Stimulated activated CD8-positive, alpha-beta memory T cell treated with anti-CD3 and anti-CD28 coated beads, Interleukin-7, amount 100 ng/mL, for 24 hours (primary cell): ENCODE measurements at regions not wholly inside any gene's neighbourhood (a gene's known extent, or its start where the extent isn't known, plus 50 kb on each side); places are given as distances from the start of the nearest gene placed in this dataset.
"Not testable (repeated sequence)": the region's sequence is repeated elsewhere in the genome, so short reads cannot be mapped to it uniquely, and the experiment has no call there.

Experiments used
- DNase-seq: peaks from one replicate; pipeline ENCODE4 v3.0.0-alpha.2; 2020; ENCODE audit warnings: low read depth

DNA sequence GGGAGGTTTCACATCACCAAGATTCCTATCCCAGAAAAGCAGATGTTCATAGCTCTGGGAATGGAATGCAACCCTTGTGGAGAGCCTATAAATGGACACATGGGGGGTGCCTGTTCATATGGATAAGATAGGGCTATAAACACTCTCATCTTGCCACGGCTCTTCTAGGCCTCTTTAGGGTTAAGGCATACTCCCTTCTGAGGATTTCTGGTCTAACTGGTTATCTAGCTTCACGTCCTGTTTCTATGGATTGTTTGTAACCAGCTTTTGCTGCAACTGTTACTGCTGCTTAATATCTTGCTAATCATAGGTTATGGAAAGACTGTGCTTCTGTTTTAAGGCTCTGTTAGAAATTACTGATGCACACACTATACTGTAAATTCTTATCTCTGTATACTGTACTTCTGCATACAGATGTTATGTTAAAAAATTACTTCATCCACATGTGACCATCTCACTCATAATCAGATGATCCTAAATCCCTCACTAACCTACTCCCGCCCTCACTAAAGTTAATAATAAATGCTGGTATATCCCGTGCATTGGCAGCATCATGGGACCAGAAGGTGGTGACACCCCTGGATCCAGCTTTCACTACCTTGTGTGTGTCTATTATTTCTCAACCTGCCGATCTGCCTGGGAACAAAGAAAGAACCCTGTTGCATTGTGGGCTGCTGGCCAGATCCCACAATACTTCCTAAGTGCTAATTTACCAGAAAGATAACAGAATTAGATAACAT lies 68.7 kb downstream of the PRKAB2 start:
- DNase-seq = not testable (repeated sequence)

DNA sequence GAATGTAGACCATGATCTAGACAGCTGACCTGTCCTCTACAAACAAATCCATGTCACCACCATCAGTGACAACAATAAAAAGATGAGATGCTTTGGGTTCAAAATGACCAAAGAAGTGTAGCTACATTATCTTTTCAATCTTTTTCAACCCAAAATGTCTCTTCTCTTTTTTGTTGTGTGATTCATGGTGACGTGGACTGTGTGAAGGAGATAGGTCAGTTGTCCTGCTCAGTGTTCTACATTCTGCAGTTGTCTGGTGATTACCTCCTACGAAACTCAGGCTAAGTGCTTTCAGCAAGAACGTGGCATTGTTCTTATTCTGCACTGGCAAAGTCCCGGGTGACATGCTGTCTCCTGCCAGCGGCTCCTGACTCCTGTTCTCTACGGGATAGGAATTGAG lies 73.1 kb downstream of the PRKAB2 start:
- DNase-seq = no peak

DNA sequence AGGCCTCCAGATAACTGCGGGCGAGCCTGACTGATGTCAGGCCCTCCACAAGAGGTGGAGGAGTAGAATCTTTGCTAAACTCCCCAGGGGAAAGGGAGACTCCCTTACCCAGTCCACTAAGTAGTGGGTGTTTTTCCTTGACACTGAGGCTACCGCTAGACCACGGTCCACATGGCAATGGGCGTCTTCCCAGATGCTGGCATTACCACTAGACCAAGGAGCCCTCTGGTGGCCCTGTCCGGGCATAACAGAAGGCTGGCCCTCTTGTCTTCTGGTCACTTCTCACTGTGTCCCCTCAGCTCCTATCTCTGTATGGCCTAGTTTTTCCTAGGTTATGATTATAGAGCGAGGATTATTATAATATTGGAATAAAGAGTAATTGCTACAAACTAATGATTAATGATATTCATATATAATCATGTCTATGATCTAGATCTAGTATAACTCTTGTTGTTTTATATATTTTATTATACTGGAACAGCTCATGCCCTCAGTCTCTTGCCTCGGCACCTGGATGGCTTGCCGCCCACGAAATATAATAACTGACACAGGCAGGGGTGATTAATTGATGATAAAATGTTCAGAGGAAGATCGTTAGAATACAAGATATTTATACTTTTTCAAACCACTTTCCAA lies 73.8 kb downstream of the PRKAB2 start:
- not testable (repeated sequence) for DNase-seq

DNA sequence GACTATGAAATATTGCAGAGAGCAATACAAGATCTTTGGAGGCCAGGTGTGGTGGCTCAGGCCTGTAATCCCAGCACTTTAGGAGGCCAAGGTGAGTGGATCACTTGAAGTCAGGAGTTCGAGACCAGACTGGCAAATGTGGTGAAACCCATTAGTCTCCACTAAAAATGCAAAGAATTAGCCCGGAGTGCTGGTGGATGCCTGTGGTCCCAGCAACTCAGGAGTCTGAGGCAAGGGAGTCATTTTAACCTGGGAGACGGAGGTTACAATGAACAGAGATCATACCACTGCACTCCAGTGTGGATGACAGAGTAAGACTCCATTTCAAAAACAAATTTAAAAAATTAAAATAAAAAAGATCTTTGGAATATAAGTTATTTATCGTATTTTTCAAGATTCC lies 76.6 kb downstream of the PRKAB2 start:
- DNase-seq = no peak

DNA sequence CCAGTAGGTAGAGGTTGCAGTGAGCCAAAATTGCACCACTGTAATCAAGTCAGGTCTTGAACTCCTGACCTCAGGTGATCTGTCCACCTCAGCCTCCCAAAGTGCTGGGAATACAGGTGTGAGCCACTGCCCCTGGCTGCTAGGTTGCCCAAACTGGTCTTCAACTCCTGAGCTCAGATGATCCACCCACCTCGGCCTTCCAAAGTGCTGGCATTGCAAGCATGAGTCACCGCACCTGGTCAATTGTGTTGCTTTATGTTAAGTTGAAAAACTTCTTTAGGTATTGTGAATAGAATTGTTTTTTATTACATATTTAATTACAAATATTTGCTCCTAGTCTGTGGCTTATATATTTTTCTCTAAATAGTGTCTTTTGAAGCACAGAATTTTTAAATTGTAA lies 80.5 kb downstream of the PRKAB2 start:
- no peak for DNase-seq

DNA sequence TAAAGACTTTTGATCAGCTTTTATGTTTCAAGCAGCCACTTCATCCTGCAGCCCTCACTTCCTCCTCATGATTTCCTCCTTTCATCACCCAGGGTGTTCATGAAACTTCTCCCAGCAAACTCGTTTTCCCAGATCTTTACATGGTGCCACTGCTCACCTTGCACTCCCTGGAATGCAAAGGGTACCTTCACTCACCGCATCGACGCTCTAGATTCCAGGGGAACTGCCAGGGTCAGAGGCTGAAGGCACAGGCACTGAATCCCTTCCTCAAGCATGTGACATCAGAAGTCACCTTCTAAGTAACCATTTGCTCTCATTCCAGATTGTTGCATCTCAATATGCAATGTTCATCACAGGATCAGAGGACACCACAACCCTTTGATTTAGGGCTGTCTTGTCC lies 82.8 kb downstream of the PRKAB2 start:
- no peak for DNase-seq

DNA sequence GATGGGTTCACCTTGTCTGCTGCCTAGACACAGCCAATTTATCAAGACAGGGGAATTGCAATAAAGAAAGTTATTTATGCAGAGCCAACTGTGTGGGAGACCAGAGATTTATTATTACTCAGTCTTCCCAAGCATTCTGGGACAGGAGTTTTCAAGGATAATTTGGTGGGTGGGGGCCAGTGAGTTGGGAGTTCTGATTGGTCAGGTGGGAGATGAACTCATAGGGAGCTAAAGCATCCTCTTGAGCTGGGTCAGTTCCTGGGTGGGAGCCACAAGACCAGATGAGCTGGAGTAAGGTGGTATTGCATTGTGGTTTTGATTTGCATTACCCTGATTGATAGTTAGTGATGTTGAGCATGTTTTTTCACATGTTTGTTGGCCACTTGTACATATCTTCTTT lies 86.1 kb downstream of the PRKAB2 start:
- no peak for DNase-seq

DNA sequence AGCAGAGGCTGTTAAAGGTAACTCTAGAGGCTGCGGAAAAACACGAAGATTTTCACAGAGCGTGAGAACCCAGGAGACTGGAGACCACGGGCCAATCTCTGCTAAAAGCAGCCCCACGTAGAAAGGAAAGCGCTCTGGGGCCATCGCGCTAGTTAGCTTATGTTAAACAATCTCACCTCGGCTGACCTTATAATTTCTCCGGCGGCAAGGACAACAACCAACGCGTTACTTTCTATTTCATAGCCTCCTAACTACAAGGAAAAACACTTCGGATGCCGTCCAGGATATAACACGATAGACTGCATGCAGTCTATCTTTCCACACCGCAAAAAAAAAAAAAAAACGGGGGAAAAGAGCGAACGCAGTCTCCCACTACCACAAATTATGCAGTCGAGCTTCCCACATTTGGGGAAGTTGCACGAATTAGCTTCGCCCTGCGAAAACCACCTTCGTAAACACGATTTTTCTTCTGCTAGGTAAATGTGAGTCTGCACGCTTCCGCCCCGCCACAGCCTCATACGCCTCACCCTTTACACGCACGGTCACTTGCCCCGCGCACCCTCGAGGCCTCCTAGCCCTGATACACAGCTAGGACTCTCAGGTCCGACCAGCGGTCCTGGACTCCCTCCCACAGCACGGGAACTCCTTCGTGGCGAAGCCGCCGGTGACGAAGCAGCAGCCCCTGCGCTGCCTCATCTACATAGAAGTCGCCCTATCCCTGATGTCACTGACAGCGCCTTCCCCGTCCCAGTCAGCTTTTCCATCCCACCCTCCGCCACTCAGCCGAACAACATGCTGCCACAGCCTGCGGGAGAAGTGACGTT lies 87.8 kb downstream of the PRKAB2 start:
- DNase-seq = peak; percentile 65

DNA sequence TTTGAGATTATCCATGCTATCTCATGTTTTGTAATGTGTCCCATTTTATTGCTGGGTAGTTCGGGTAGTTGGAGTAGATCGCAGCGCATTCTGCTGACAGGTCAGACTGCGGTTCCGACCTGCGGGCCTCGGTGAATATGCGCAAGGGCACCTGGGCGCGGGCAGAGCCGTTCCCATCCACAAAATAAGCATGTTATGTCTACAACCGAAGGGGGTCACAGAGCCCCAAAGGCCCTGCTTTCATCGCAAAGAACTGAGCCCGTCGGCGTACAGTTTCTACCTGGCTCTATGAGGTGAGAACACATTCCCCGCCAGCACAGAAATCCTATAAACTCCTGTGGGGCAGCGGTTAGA lies 88.4 kb downstream of the PRKAB2 start:
- DNase-seq = no peak

DNA sequence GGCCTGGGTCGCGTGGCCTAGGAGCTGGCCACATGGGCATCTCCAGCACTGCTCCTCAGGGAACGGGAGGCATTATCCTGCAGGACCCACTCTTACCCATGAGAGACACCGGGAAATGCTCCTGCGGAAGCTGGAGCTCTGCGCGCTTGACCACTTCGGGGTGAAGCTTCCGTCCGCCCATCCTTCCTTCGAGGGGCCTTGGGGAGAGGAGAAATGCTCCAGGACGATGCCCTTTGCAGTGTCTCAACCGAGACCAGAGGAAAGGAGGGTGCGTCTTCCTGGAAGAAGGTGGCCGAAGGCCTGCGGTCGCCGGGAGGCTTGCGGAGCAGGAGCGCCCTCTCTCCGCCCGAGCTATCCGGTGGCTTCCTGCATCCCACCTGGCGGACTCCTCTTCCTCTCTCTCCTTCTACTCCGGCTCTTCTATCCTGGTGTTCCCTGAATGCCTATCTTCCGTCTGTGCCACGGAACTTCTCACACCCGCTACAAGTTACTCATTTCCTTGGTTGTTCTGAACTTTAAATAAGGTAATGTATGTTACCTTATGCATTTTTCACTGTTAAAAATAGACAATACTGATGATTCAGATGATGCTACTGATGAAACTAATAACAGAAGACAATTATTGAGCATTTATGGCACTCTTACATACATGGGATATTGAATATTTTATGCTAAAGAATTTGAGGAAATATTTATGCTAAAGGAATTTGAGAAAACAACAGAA lies 91.4 kb downstream of the PRKAB2 start:
- DNase-seq = no peak

DNA sequence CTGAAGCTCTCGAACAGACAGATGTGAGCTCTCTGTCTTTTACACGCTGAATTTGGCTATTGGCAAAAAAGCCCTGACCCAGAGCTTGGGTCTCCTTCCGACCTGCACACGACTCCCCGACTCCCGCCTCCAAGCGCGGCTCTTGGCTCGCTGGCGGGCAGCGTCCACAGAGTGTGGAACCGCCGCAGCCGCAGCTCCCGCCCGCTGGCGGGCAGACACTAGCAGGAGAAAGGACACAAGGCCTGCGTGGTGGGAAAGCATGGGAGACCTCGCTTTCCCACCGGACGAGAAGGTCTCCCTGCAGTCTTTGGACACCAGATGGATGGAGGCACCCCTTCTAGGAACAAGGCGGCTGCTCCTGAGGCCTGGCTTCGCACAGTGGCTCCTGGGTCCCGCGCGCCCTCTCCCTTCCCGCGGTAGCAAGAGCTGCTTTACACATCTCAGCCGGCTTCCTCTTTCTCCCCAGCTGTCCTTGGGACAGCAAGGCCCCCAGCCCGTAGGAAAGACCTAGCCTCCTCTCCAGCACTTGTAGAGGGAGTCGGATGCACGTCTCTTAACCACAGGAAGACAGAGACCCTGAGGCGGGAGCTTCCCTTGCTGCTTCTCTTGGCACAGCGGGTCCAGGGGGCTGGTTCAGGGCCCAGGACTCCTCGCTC lies 92.1 kb downstream of the PRKAB2 start:
- DNase-seq = no peak

DNA sequence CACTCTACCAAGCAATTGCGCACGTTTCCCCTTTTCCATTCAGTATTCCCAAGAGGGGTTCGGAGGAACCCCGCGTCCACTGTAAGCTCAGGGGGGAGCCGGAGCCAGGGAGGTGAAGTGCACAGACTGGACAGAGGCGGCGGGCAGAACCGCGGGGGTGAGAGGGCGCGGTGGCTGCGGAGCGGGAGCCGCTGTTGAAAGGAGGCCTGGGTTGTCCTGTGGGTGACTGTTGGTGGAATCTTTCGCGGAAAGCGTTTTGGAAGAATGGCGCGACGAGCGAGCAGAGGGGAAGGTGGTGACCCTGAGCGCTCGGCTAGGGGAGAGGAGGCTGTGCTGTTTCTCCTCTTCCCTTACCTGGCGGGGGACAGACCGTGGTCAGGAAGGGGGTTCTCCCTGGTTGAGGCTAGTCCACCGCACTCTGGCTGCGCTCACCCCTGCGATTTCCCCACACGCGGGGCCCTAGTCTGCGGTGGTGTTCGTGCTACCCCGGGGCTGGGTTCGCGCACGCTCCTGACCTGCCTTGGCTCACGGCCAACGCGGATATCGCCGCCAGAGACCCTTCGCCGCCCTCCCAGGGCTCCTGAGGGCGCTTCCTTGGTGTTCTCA lies 92.8 kb downstream of the PRKAB2 start:
- DNase-seq = no peak

DNA sequence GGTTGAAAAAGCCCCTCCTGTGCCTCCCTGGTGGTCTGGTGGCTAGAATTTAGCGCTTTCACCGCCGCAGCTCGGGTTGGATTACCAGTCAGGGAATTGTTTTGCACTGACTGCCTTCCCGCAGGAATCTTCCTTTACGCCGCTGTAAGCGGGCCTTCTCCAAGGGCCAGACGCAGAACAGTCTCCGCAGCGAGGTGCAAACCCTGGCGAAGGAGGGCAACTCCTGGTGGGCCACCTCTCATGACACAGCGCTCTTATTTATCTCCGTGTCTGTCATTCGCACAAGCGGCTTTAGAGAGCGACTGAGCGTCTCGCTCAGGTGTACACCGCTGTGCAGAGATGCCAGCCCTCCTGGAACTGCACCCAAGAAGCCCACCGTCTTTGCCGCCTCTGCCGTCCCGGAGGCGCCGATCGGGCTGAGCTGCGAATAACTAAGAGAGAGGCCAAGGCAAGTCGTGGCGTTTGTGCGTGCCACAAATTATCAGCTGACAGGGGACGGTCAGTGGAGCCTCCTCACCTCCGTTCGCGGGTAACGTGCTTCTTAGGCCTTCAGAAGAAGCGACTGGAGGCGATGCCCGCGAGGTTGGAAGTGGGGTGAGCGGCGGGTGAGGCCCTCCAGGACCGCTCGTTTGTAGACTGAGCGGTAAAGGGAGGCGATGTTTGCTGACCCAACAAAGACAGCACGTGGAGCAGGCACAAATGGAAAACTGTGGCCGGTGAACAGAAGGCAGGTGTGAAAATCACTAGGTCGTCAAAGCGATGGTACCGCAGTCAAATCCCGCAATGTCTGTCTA lies 93.5 kb downstream of the PRKAB2 start:
- no peak for DNase-seq

DNA sequence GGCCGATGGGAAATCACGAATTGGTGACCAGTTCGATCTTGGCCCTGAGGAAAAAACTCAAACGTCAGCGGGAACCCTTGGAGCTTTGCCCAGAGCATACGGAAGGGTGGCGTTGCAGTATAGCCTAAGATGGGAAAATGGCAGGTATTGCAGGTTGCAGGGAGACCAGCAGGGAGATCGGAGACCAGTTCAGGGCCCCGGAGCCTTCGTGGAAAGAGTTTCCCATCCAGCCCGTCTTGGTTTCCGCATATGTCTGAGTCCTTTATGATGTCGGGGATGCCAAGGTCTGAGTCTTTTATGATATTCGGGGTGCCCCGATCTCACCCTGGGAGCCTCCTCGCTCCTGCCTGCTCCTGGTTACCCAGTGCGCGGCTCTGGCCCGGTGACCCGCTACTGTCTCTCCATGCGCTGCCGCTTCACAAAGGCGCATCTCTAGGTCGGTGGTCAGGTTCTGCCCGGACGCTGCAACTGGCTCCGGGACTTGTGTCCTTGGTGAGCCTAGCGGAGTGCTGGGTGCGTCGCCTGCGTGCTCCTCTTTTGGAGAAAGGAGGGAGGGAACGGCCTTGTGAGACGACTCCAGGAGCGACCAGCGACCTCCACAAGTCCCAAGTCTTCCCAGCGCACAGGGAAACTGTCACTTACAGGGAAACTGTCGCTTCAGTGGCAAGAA lies 94.2 kb downstream of the PRKAB2 start:
- no peak for DNase-seq

DNA sequence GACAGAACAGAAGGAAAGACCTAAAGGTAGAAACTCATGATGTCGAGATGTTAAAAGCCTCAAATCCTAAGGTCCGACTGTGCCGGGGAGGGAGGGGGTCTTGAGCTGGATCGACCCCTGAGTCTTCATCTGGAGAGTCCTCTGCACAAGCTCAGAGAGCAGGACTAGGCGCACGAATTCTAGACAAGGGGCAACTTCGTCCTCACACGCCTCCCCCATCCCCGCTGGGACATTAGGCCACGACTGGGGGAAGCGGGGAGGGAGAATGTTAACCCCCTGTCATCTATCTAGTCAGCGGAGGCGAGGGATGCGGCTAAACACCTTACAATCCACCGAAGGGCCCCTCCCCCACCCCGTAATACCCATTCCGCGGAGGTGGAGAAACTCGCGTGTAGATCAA lies 94.7 kb downstream of the PRKAB2 start:
- no peak for DNase-seq

DNA sequence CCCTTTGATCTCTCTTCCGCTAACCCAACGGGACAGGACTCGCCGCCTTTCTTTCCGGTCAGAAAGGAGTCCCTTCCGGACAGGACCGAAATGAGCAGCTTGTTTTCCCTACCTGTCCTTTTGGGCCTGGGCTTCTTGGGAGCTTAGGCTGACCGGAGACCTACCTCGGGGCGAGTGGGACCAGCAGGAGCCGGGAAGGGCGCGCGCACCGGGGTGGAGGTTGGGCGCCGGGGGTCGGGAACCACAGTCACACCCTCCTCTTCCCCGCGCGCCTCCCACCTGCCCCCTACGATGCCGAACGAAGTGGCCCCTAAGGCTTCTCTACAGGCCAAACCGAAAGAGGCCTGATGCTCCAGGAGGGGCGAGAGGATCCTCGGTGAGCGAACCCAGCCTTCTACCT lies 95.2 kb downstream of the PRKAB2 start:
- no peak for DNase-seq

DNA sequence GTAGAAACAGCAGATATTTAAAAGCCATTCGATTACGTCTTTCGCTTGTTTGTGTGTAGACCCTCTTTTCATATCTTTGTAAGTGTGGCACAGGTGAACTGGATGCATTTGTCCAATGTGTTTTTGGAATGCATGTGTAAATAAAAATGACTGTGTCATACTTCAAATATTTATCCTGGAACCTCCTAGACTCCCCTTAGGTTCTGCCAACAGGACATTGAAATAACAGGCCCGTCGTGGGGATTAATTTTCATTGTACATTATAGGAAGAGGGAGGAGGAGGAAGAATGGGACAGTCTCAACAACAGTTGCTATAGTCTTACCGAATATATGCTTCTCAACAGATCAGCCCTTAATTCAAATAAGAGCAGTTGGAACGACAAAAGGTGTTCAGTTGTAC lies 95.8 kb downstream of the PRKAB2 start:
- no peak for DNase-seq

DNA sequence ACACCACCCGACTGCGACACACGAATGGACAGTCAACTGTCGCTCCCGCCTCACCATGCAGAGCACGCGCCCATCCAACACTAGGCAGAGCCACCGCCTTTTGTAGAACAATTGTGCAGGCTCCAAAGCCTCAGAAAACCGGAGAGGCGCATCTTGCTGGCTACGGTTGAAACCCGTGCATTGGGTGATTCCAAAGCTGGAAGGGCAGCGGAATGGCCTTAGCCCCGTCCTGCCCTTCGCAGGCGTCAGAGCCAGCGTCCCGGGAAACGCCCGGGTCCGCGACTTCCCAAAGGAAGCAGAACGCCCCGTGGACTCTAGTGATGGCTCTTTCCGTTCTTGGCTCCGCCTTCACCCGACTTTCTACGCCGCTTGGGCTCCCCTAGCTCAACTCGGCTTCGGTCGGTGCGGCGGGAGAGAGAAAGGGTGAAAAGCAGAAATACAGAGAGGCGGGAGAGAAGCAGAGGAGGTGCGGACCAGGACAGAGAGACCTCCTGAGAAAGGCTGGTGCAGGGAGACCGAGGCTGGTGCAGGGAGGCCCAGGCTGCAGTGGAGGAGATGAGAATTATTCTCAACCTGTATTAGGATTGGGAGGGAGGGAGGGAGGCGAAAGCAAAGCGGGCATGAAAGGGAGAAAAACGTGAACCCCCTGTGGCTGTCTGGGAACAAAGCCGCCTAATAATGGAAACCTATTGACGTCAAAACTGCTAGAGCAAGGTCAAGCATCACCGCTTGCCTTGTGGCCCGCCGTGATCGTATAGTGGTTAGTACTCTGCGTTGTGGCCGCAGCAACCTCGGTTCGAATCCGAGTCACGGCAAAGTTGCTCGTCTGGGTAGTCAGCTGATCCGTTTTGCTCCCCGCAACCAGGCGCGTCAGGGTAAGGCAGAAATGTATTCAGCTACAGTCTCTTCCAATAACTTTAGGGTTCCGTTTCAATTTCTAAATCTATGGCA lies 99.5 kb downstream of the PRKAB2 start:
- no peak for DNase-seq

DNA sequence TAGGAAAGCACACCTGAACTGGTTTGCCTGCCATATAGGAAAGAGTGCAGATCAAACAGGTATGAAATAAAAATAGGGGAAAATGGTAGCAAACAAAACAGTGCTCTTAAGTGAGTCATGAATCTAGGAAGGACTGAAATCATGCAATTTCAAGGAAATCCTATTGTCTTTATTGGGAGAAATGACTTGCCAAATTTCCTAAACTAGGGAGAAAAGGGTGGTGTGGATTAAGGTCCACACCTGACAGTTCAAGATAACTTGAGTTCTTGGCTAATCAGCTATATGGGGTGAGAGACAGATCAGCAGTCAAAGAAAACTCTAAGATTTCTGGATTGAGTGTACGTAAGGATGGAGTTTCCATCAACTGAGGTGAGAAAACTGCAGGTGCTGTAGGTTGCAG lies 101.1 kb downstream of the PRKAB2 start:
- no peak for DNase-seq
